ENCODE measurements at regions not wholly inside any gene's neighbourhood (a gene's known extent, or its start where the extent isn't known, plus 50 kb on each side); places are given as distances from the start of the nearest gene placed in this dataset.

- H3K4me3 ChIP-seq, result no peak overlapping the region
- H3K9me3 ChIP-seq, result no peaks in the 10 kb centered on the region
- no peaks in the 10 kb centered on the region for H3K27me3 ChIP-seq (ENCODE audit: low read depth)
- no peaks in the 10 kb centered on the region for H3K4me1 ChIP-seq
- DNase-seq (no peak), ATAC-seq (no peak)
- intact Hi-C loops (cut with DNase I), result no loop called here
- no peak for TF ChIP-seq CTCF (IDR thresholded peaks at IDR 0.05)
- H3K36me3 ChIP-seq, result no peaks in the 10 kb centered on the region
- no peak overlapping the region for H3K27ac ChIP-seq
Observed at GRCh38 chr11:127248476-127248875, 247.9 kb upstream of the KIRREL3 start.

DNA sequence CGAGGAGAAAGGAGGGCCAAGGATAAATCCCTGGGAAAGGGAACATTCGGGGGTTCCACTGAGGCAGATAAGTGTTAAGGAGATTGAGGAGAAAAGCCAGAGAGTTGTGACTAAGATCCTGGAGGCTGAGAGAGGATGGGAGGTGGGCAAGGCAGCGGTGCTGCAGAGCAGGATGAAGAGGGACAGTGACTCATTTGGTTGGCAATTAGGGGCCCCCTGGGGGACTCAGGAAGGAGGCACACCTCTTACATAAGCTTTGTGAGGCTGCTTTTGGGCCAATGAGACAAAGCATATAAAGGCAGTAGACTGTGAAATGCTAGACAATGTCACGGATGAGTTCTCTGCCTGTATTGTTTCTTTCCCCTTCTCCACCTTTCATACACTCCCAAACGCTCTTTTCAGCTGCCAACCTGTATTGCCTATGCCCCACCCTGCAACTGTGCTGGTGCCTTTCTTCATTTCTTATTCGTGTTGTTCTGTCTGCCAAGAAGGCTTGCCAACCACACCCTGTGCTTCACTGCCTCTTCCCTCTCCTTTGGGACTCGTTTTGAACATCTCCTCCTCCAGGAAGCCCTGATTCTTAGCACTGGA is 246.8 kb upstream of the KIRREL3 start:
- DNase-seq (no peak), ATAC-seq (no peak)
- no peaks in the 10 kb centered on the region for H3K9me3 ChIP-seq
- TF ChIP-seq CTCF (IDR thresholded peaks at IDR 0.05), result no peak
- H3K27me3 ChIP-seq (ENCODE audit: low read depth), result no peaks in the 10 kb centered on the region
- intact Hi-C loops (cut with DNase I), result no loop called here
- no peaks in the 10 kb centered on the region for H3K36me3 ChIP-seq
- no peak overlapping the region for H3K27ac ChIP-seq
- no peak overlapping the region for H3K4me3 ChIP-seq
- H3K4me1 ChIP-seq, result no peaks in the 10 kb centered on the region

DNA sequence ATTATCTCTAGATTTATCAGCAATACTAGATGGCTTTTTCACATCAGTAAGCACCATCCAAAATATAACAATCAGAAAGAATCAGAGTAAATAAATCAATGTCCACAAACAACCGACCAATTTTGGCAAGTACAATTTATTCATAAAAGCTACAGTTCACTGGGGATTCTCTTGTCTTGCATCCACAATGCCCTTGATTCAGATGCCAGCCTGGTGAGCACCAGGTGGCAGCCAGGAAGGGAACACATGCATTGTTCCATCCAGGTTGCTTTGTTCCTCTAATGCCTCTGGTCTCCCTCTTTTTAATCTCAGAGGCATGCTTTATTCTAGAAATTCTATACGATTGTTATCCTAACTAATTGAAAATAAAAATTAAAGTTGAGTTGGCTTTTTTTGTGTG is 242.1 kb upstream of the KIRREL3 start:
- Histone ChIP-seq H3K27ac (no peak overlapping the region), H3K36me3 (no peaks in the 10 kb centered on the region), H3K4me1 (no peaks in the 10 kb centered on the region), H3K4me3 (no peak overlapping the region), H3K27me3 (ENCODE audit: low read depth) (no peaks in the 10 kb centered on the region), H3K9me3 (no peaks in the 10 kb centered on the region)
- intact Hi-C loops (cut with DNase I), result no loop called here
- DNase-seq (no peak), ATAC-seq (no peak)
- no peak for TF ChIP-seq CTCF (IDR thresholded peaks at IDR 0.05)

DNA sequence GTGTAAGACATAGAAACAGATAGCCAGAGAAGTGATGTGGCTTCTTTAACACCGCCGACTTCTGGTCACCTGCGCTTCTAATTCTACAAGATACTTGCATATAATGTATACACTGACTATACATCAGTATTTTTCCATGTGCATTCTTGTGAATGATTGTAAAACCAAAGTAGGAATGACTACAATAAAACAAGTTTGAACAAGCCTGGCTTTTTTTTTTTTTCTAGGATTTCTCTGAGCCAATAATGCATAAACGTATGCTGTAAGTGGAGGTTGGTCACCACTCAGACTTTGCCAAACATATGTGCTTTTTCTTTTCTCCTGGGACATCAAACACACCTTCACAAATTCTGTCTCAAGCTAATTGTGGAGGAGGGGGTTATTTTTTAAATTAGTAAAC is 237.8 kb upstream of the KIRREL3 start:
- ATAC-seq, result no peak
- Histone ChIP-seq H3K4me3 (no peak overlapping the region), H3K27ac (no peak overlapping the region), H3K9me3 (no peaks in the 10 kb centered on the region), H3K36me3 (no peaks in the 10 kb centered on the region), H3K27me3 (ENCODE audit: low read depth) (no peaks in the 10 kb centered on the region), H3K4me1 (no peaks in the 10 kb centered on the region)
- intact Hi-C loops (cut with DNase I), result no loop called here
- TF ChIP-seq CTCF (IDR thresholded peaks at IDR 0.05), result no peak
- no peak for DNase-seq

DNA sequence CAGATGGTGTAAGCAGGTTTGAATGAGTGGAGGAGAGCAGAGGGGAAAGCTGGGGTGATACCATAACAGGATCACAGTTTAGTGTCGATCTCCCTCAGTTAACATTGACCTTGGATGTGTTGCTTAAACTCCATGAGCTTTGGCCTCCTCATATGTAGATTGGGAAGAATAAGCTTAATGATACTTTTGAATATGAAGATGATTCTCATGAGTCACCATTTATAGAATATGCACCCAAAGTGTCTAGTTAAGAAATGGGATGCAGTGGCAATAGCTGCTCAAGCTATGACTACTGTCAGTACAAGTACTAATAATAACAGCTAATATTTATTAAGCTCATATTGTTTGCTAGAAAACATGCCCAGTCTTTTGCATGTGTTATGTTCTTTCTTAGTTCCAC is 236.2 kb upstream of the KIRREL3 start:
- no peak overlapping the region for H3K4me3 ChIP-seq
- no peaks in the 10 kb centered on the region for H3K9me3 ChIP-seq
- no peak for ATAC-seq
- H3K4me1 ChIP-seq, result no peaks in the 10 kb centered on the region
- no peaks in the 10 kb centered on the region for H3K27me3 ChIP-seq (ENCODE audit: low read depth)
- TF ChIP-seq CTCF (IDR thresholded peaks at IDR 0.05), result no peak
- no peaks in the 10 kb centered on the region for H3K36me3 ChIP-seq
- intact Hi-C loops (cut with DNase I), result no loop called here
- H3K27ac ChIP-seq, result no peak overlapping the region
- no peak for DNase-seq

GRCh38 chr11:127233998-127234397 is 233.4 kb upstream of the KIRREL3 start:
- H3K27ac ChIP-seq, result no peak overlapping the region
- H3K4me3 ChIP-seq, result no peak overlapping the region
- no peaks in the 10 kb centered on the region for H3K4me1 ChIP-seq
- DNase-seq (no peak), ATAC-seq (no peak)
- H3K9me3 ChIP-seq, result no peaks in the 10 kb centered on the region
- no peak for TF ChIP-seq CTCF (IDR thresholded peaks at IDR 0.05)
- H3K27me3 ChIP-seq (ENCODE audit: low read depth), result no peaks in the 10 kb centered on the region
- no peaks in the 10 kb centered on the region for H3K36me3 ChIP-seq
- intact Hi-C loops (cut with DNase I), result no loop called here

All from lower lobe of right lung (tissue), 2 donors.